B cell (primary cell): ENCODE measurements at regions not wholly inside any gene's neighbourhood (a gene's known extent, or its start where the extent isn't known, plus 50 kb on each side); places are given as distances from the start of the nearest gene placed in this dataset.

ENCODE experiments used
- ATAC-seq: fragments of 200-7000 bp; cut with Tn5 transposase; one replicate; pipeline ENCODE4 v1.10.0; 2021; ENCODE audit warnings: low read depth, mild to moderate bottlenecking, moderate number of reproducible peaks, moderate library complexity
- CTCF ChIA-PET: fragments of 350-600 bp; sonication (Branson Sonifier 250); formaldehyde crosslinking; loops from one replicate; lab custom pipeline; 2021; ENCODE audit warnings: antibody characterized with exemption, inconsistent platforms; lab: Charles Lee
- POLR2A ChIA-PET: fragments of 350-600 bp; sonication (Branson Sonifier 250); formaldehyde crosslinking; loops from one replicate; lab custom pipeline; 2021; ENCODE audit warnings: antibody characterized with exemption; lab: Charles Lee
- DNase-seq: peaks from one replicate; pipeline ENCODE4 v3.0.0; 2013
- H2AFZ ChIP-seq: 2 replicates; pipeline ENCODE4 v1.6.1; 2012; ENCODE audit warnings: mild to moderate bottlenecking, low read depth, low read length; ENCODE audit not compliant: insufficient read depth, poor library complexity, severe bottlenecking
- H3K27ac ChIP-seq, 2 donors: 1 replicate in 1 of 2; 2 replicates in 1 of 2; pipeline ENCODE4 v1.5.1; 2012 to 2013; ENCODE audit warnings: low read length in 2 of 2, mild to moderate bottlenecking in 2 of 2, moderate library complexity in 1 of 2
- H3K27me3 ChIP-seq, 4 experiments: fragments of 200-600 bp in 1 of 4; sonication (generic) in 1 of 4; replicated peaks in 1 of 4; 1 replicate in 2 of 4; 2 replicates in 2 of 4; pipeline versions ENCODE4 v1.6.1 to v1.7.0; 2013 to 2016; ENCODE audit warnings: low read length in 3 of 4, mild to moderate bottlenecking in 2 of 4, mixed read lengths in 1 of 4, moderate library complexity in 1 of 4; ENCODE audit not compliant: insufficient read depth in 4 of 4, control insufficient read depth in 3 of 4; ENCODE audit errors: control extremely low read depth in 1 of 4
- H3K36me3 ChIP-seq, 2 experiments: replicated peaks in 1 of 2; 1 replicate in 1 of 2; 2 replicates in 1 of 2; pipeline versions ENCODE4 v1.6.1 to v1.7.1; 2013; ENCODE audit warnings: low read length in 1 of 2; ENCODE audit not compliant: insufficient read depth in 2 of 2, control insufficient read depth in 1 of 2; ENCODE audit errors: control extremely low read depth in 1 of 2, extremely low read depth in 1 of 2
- H3K4me1 ChIP-seq, 2 donors: fragments of 200-600 bp in 1 of 2; sonication (generic) in 1 of 2; 1 replicate in 1 of 2; 2 replicates in 1 of 2; pipeline versions ENCODE4 v1.5.1 to v1.6.1; 2013 to 2017; ENCODE audit warnings: low read length in 2 of 2; ENCODE audit not compliant: control insufficient read depth in 2 of 2, insufficient read depth in 2 of 2
- H3K4me2 ChIP-seq: replicated peaks from 2 replicates; pipeline ENCODE3; 2012; ENCODE audit warnings: mild to moderate bottlenecking, low read depth, low read length; ENCODE audit not compliant: poor library complexity, severe bottlenecking
- H3K4me3 ChIP-seq, 5 experiments: fragments of 200-600 bp in 1 of 5; sonication (generic) in 1 of 5; 1 replicate in 3 of 5; 2 replicates in 2 of 5; pipeline versions ENCODE4 v1.5.1 to v1.7.0; 2011 to 2016; ENCODE audit warnings: low read length in 4 of 5, mild to moderate bottlenecking in 4 of 5, low read depth in 2 of 5, control low read depth in 1 of 5, moderate library complexity in 1 of 5; ENCODE audit not compliant: insufficient read depth in 1 of 5; ENCODE audit errors: control extremely low read depth in 1 of 5, extremely low read depth in 1 of 5
- H3K79me2 ChIP-seq: fragments of 200-600 bp; sonication (generic); one replicate; pipeline ENCODE4 v1.6.0; 2016; ENCODE audit warnings: low read length; ENCODE audit not compliant: control insufficient read depth, insufficient read depth
- H3K9ac ChIP-seq: fragments of 200-600 bp; sonication (generic); 2 replicates; pipeline ENCODE4 v1.6.1; 2017; ENCODE audit warnings: mild to moderate bottlenecking, low read length, moderate library complexity
- H3K9me3 ChIP-seq, 3 donors: one replicate each; pipeline versions ENCODE4 v1.6.1 to v1.7.1; 2013; ENCODE audit warnings: low read length in 2 of 3; ENCODE audit not compliant: control insufficient read depth in 2 of 3, insufficient read depth in 1 of 3; ENCODE audit errors: control extremely low read depth in 1 of 3
- H4K20me1 ChIP-seq: 2 replicates; pipeline ENCODE4 v1.6.0; 2012; ENCODE audit warnings: mild to moderate bottlenecking, low read length; ENCODE audit not compliant: insufficient read depth, control insufficient read depth, poor library complexity, severe bottlenecking
- H3K27ac Mint-ChIP-seq: one replicate; pipeline ENCODE4 v1.8.0; 2021; ENCODE audit warnings: mixed read lengths
- H3K27me3 Mint-ChIP-seq: one replicate; pipeline ENCODE4 v1.8.0; 2021; ENCODE audit warnings: mixed read lengths
- H3K4me1 Mint-ChIP-seq: one replicate; pipeline ENCODE4 v1.8.0; 2021; ENCODE audit warnings: mixed read lengths
- H3K4me3 Mint-ChIP-seq: one replicate; pipeline ENCODE4 v1.8.0; 2021; ENCODE audit warnings: mixed read lengths
- H3K9me3 Mint-ChIP-seq: one replicate; pipeline ENCODE4 v1.8.0; 2022; ENCODE audit warnings: mixed read lengths; ENCODE audit not compliant: insufficient read depth
- EZH2 ChIP-seq: IDR thresholded peaks from 2 replicates; pipeline ENCODE4 v1.6.1; 2012; ENCODE audit warnings: borderline replicate concordance, low read depth, mild to moderate bottlenecking, moderate library complexity, low read length; ENCODE audit not compliant: insufficient read depth, poor library complexity, severe bottlenecking
- WGBS: methylation state at CpG from one replicate; pipeline ENCODE4 v1.1.5; 2013; ENCODE audit warnings: missing lambda C conversion rate; ENCODE audit not compliant: insufficient coverage; 5-methylcytosine and 5-hydroxymethylcytosine counted together
- intact Hi-C: fragments of 100-400 bp; cut with micrococcal nuclease; formaldehyde crosslinking; loops from one replicate; pipeline ENCODE4 v1.10.0; 2022
- TF ChIP-seq, protein P1 (sequence below): fragments of 200-600 bp; IDR thresholded peaks from one replicate; pipeline ENCODE4 v1.8.0; 2022; ENCODE audit warnings: antibody characterized with exemption, mild to moderate bottlenecking

DNA sequence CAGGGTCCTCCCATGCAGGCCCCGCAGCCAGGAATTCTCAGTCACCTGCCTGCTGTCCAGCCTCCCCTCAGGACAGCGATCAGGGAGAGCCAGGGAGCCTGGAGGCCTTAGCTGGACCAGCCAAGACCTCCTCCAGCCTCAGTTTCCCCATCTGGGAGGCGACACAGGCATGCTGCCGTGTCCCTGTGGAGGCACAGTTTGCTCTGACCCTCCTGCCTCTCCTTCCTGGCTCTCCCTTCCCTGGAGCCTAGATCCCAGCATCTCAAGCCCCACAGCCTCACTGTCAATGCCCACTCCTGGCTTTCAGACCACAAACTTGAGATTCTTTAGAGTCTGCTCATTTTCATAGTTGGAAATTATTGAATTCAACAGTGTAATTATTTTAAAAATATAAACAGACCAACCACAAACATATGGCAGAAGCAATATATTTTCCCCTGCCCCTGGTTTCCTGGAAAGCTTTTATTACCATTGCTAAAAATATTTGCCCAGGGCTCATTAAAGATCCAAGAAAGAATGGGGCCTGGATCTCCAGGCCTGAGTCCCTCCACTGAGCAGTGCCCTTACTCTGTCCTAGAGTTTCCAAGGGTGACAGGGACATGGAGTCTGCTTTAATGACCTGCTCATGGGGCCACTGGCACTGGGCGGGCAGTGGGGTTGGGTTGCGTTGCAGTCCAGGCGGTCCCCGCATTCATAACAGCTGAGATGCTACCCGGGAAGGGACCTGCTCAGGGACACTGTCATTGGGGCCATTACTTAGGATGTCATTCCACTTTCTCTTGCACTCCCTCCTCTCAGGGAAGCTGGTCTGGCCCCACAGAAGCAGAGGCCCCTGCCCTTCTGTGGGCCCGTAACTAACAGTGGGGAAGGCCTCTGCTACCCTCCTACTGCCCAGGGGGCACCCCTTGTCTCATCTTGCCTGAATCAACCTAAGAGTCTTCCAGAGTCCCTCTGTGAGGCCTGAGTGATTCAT lies 81.6 kb upstream of the CHST15 start:
- TF ChIP-seq EZH2, result no peak
- TF ChIP-seq, protein P1, sequence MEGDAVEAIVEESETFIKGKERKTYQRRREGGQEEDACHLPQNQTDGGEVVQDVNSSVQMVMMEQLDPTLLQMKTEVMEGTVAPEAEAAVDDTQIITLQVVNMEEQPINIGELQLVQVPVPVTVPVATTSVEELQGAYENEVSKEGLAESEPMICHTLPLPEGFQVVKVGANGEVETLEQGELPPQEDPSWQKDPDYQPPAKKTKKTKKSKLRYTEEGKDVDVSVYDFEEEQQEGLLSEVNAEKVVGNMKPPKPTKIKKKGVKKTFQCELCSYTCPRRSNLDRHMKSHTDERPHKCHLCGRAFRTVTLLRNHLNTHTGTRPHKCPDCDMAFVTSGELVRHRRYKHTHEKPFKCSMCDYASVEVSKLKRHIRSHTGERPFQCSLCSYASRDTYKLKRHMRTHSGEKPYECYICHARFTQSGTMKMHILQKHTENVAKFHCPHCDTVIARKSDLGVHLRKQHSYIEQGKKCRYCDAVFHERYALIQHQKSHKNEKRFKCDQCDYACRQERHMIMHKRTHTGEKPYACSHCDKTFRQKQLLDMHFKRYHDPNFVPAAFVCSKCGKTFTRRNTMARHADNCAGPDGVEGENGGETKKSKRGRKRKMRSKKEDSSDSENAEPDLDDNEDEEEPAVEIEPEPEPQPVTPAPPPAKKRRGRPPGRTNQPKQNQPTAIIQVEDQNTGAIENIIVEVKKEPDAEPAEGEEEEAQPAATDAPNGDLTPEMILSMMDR, result no peak
- Histone ChIP-seq H3K36me3 (no peaks in the 10 kb centered on the region), H4K20me1 (no peaks in the 10 kb centered on the region), H2AFZ (no peak overlapping the region), H3K9ac (no peak overlapping the region), H3K4me2 (no peak overlapping the region), H3K9me3 (peaks cover 0 to 5% (median 0%) of the 10 kb centered on the region in 3 donors), H3K79me2 (no peaks in the 10 kb centered on the region), H3K27me3 (no peaks in the 10 kb centered on the region), H3K4me3 (no peak overlapping the region), H3K27ac (no peak overlapping the region), H3K4me1 (peaks cover 8 to 14% of the 10 kb centered on the region in 2 donors)
- no peak for DNase-seq
- ChIA-PET POLR2A (no interaction called here), CTCF (no interaction called here)
- peaks cover 8% of the 10 kb centered on the region for H3K4me1 Mint-ChIP-seq
- intact Hi-C loops, result no loop called here
- ATAC-seq, result no peak
- no peaks in the 10 kb centered on the region for H3K27me3 Mint-ChIP-seq
- H3K9me3 Mint-ChIP-seq, result no peaks in the 10 kb centered on the region
- H3K27ac Mint-ChIP-seq, result no peak overlapping the region
- WGBS, result 88% methylated on average over 10 of the region's 10 CpGs
- H3K4me3 Mint-ChIP-seq, result no peak overlapping the region

DNA sequence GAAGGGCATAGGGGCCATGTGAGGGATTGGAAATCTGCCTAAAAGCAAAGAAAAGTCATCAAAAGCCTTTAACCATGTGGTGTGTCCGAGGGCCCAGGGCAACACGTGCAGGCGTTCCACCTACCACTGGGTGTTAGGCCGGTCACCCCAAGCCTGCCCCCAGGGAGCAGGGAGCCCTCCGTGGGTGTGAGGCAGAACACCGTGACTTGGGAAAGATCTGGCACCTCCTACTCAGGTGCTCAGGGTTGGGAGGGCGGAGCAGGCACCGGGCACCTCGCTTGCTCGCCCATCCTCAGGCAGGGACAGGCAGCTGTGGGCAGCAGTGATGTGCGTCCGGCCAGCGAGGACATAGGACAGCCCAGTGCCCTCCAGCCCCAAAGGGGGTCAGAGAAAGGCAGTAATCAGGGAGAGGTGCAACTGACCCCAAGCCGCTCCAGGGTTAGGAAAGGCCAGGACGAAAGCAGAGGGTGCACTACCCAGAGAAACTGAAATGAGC lies 80.7 kb upstream of the CHST15 start:
- H3K36me3 ChIP-seq, result no peaks in the 10 kb centered on the region
- no peak overlapping the region for H3K27ac ChIP-seq
- Mint-ChIP-seq H3K4me1 (peaks cover 8% of the 10 kb centered on the region), H3K27ac (no peak overlapping the region), H3K27me3 (no peaks in the 10 kb centered on the region), H3K9me3 (no peaks in the 10 kb centered on the region), H3K4me3 (no peak overlapping the region)
- no peak for ATAC-seq
- H3K79me2 ChIP-seq, result no peaks in the 10 kb centered on the region
- H3K9ac ChIP-seq, result no peak overlapping the region
- H4K20me1 ChIP-seq, result no peaks in the 10 kb centered on the region
- H2AFZ ChIP-seq, result no peak overlapping the region
- CTCF ChIA-PET, result no interaction called here
- DNase-seq, result no peak
- no peak overlapping the region for H3K4me2 ChIP-seq
- intact Hi-C loops, result no loop called here
- TF ChIP-seq, protein P1, result no peak
- TF ChIP-seq EZH2, result no peak
- H3K9me3 ChIP-seq, result peaks cover 0 to 5% (median 0%) of the 10 kb centered on the region in 3 donors
- POLR2A ChIA-PET, result no interaction called here
- 98% methylated on average over 15 of the region's 15 CpGs for WGBS
- peaks cover 8 to 14% of the 10 kb centered on the region in 2 donors for H3K4me1 ChIP-seq
- no peak overlapping the region for H3K4me3 ChIP-seq
- H3K27me3 ChIP-seq, result no peaks in the 10 kb centered on the region
